IMR-90 (cell line): ENCODE measurements at regions not wholly inside any gene's neighbourhood (a gene's known extent, or its start where the extent isn't known, plus 50 kb on each side); places are given as distances from the start of the nearest gene placed in this dataset.
A peak's percentile ranks its signal among the peaks of the same experiment; 100 is the strongest.

Source experiments
- ATAC-seq: fragments of 200-7000 bp; cut with Tn5 transposase; 2 replicates; pipeline ENCODE4 v1.9.1; 2020; ENCODE audit warnings: low read depth, mild to moderate bottlenecking, moderate library complexity
- BruUV-seq: library from RNA; stranded (reverse); fragments of 400-500 nt; replicated peaks from 2 replicates; lab custom pipeline; 2021; lab: Mats Ljungman, UMichigan
- CTCF ChIA-PET: fragments of 300-600 bp; formaldehyde crosslinking; extraction: SDS; loops from one replicate; lab custom pipeline; 2021; ENCODE audit warnings: antibody characterized with exemption; lab: Yijun Ruan, JAX
- POLR2A ChIA-PET: fragments of 300-600 bp; sonication (Branson Sonifier 250); formaldehyde crosslinking; loops from one replicate; lab custom pipeline; 2022; ENCODE audit warnings: antibody characterized with exemption; ENCODE audit not compliant: unreplicated experiment; lab: Charles Lee
- DNase-seq: peaks from one replicate; pipeline ENCODE4 v3.0.0; 2013
- H2AFZ ChIP-seq: replicated peaks from 2 replicates; pipeline ENCODE3; 2013; ENCODE audit warnings: low read length, mild to moderate bottlenecking; ENCODE audit not compliant: poor library complexity
- H2AK5ac ChIP-seq: 2 replicates; pipeline ENCODE4 v1.6.1; 2013; ENCODE audit warnings: low read depth, low read length, inconsistent platforms
- H2AK9ac ChIP-seq: replicated peaks from 2 replicates; pipeline ENCODE3; 2013; ENCODE audit warnings: mild to moderate bottlenecking, low read depth, low read length, moderate library complexity; ENCODE audit not compliant: poor library complexity
- H2BK120ac ChIP-seq: 2 replicates; pipeline ENCODE4 v1.6.1; 2013; ENCODE audit warnings: low read depth, low read length, inconsistent platforms
- H2BK15ac ChIP-seq: 3 replicates; pipeline ENCODE4 v1.6.1; 2013; ENCODE audit warnings: low read depth, low read length, inconsistent platforms
- H2BK20ac ChIP-seq: 2 replicates; pipeline ENCODE4 v1.6.1; 2013; ENCODE audit warnings: low read depth, mild to moderate bottlenecking, inconsistent platforms, low read length, moderate library complexity
- H2BK5ac ChIP-seq: 2 replicates; pipeline ENCODE4 v1.6.1; 2013; ENCODE audit warnings: mild to moderate bottlenecking, low read depth, low read length, inconsistent platforms; ENCODE audit not compliant: poor library complexity, severe bottlenecking
- H3K14ac ChIP-seq: replicated peaks from 2 replicates; pipeline ENCODE4 v1.6.1; 2013; ENCODE audit warnings: low read depth, low read length, inconsistent platforms
- H3K18ac ChIP-seq: 2 replicates; pipeline ENCODE4 v1.6.1; 2013; ENCODE audit warnings: low read depth, low read length, control low read depth
- H3K23ac ChIP-seq: 2 replicates; pipeline ENCODE4 v1.6.1; 2013; ENCODE audit warnings: low read depth, low read length, inconsistent platforms
- H3K27ac ChIP-seq: 2 replicates; pipeline ENCODE4 v1.5.1; 2013; ENCODE audit warnings: mild to moderate bottlenecking, control low read depth, low read length; ENCODE audit not compliant: insufficient read depth
- H3K27me3 ChIP-seq: 2 replicates; pipeline ENCODE4 v1.6.1; 2013; ENCODE audit warnings: low read length; ENCODE audit not compliant: control insufficient read depth, insufficient read depth
- H3K36me3 ChIP-seq: 2 replicates; pipeline ENCODE4 v1.6.1; 2013; ENCODE audit warnings: low read length, mixed read lengths; ENCODE audit not compliant: control insufficient read depth, insufficient read depth
- H3K4ac ChIP-seq: 2 replicates; pipeline ENCODE4 v1.6.1; 2013; ENCODE audit warnings: low read depth, low read length, inconsistent platforms
- H3K4me1 ChIP-seq: 2 replicates; pipeline ENCODE4 v1.6.1; 2013; ENCODE audit warnings: low read length, mixed read lengths; ENCODE audit not compliant: control insufficient read depth, insufficient read depth
- H3K4me2 ChIP-seq: 2 replicates; pipeline ENCODE4 v1.6.1; 2013; ENCODE audit warnings: low read depth, mild to moderate bottlenecking, control low read depth, low read length, moderate library complexity
- H3K4me3 ChIP-seq: 2 replicates; pipeline ENCODE4 v1.5.1; 2013; ENCODE audit warnings: low read depth, mild to moderate bottlenecking, control low read depth, low read length, moderate library complexity; ENCODE audit not compliant: insufficient read depth
- H3K56ac ChIP-seq: 2 replicates; pipeline ENCODE4 v1.6.1; 2013; ENCODE audit warnings: low read length, inconsistent platforms; ENCODE audit not compliant: insufficient read depth; ENCODE audit errors: extremely low read depth
- H3K79me1 ChIP-seq, 2 experiments: 2 replicates each; pipeline ENCODE4 v1.6.1; 2013; ENCODE audit warnings: low read length in 2 of 2, inconsistent platforms in 1 of 2, low read depth in 1 of 2
- H3K9ac ChIP-seq: 2 replicates; pipeline ENCODE4 v1.6.1; 2013; ENCODE audit warnings: low read depth, low read length, control low read depth
- H3K9me1 ChIP-seq: 2 replicates; pipeline ENCODE4 v1.6.1; 2013; ENCODE audit warnings: low read length, inconsistent platforms; ENCODE audit not compliant: insufficient read depth
- H3K9me3 ChIP-seq: 2 replicates; pipeline ENCODE4 v1.6.1; 2013; ENCODE audit warnings: low read length; ENCODE audit not compliant: control insufficient read depth, insufficient read depth
- H4K20me1 ChIP-seq: 2 replicates; pipeline ENCODE4 v1.6.1; 2013; ENCODE audit warnings: low read length, inconsistent platforms; ENCODE audit not compliant: insufficient read depth
- H4K5ac ChIP-seq: 2 replicates; pipeline ENCODE4 v1.6.1; 2013; ENCODE audit warnings: mild to moderate bottlenecking, low read depth, low read length, control low read depth
- H4K8ac ChIP-seq, 2 experiments: 2 replicates each; pipeline ENCODE4 v1.6.1; 2013; ENCODE audit warnings: low read depth in 2 of 2, low read length in 2 of 2, control low read depth in 1 of 2, inconsistent platforms in 1 of 2
- H4K91ac ChIP-seq: 2 replicates; pipeline ENCODE4 v1.6.1; 2013; ENCODE audit warnings: low read depth, low read length, inconsistent platforms; ENCODE audit not compliant: insufficient read depth
- BHLHE40 ChIP-seq: fragments of 150-350 bp; IDR thresholded peaks from 2 replicates; pipeline ENCODE4 v1.6.1; 2016; ENCODE audit warnings: mild to moderate bottlenecking, low read depth, low read length
- CHD1 ChIP-seq: IDR thresholded peaks from 2 replicates; pipeline ENCODE4 v1.6.1; 2012; ENCODE audit warnings: low read depth, low read length, improper control_type of control experiment
- FOS ChIP-seq: fragments of 150-350 bp; IDR thresholded peaks from 2 replicates; pipeline ENCODE4 v1.6.1; 2016; ENCODE audit warnings: low read depth, low read length
- MAFK ChIP-seq: IDR thresholded peaks from 2 replicates; pipeline ENCODE4 v1.6.1; 2012; ENCODE audit warnings: low read depth, low read length, improper control_type of control experiment
- MAZ ChIP-seq: IDR thresholded peaks from 2 replicates; pipeline ENCODE4 v1.6.1; 2012; ENCODE audit warnings: low read depth, mild to moderate bottlenecking, low read length, improper control_type of control experiment, moderate library complexity, borderline replicate concordance
- MXI1 ChIP-seq: IDR thresholded peaks from 2 replicates; pipeline ENCODE4 v1.6.1; 2012; ENCODE audit warnings: low read depth, mild to moderate bottlenecking, low read length, moderate library complexity, borderline replicate concordance
- NFE2L2 ChIP-seq: fragments of 150-350 bp; IDR thresholded peaks from 2 replicates; pipeline ENCODE4 v1.6.1; 2016; ENCODE audit warnings: low read depth, mild to moderate bottlenecking, low read length
- POLR2A ChIP-seq: IDR thresholded peaks from 2 replicates; pipeline ENCODE4 v1.6.1; 2012; ENCODE audit warnings: mild to moderate bottlenecking, low read depth, low read length
- RAD21 ChIP-seq: IDR thresholded peaks from 2 replicates; pipeline ENCODE4 v1.6.1; 2012; ENCODE audit warnings: low read length, improper control_type of control experiment
- RCOR1 ChIP-seq: IDR thresholded peaks from 2 replicates; pipeline ENCODE4 v1.6.1; 2012; ENCODE audit warnings: mild to moderate bottlenecking, low read length, improper control_type of control experiment; ENCODE audit not compliant: insufficient replicate concordance
- SMC3 ChIP-seq: fragments of 150-350 bp; IDR thresholded peaks from 2 replicates; pipeline ENCODE4 v1.6.1; 2016; ENCODE audit warnings: low read depth, mild to moderate bottlenecking, antibody characterized with exemption, low read length, moderate library complexity
- WGBS, 2 experiments: methylation state at CpG; one replicate each; pipeline versions ENCODE4 v1.1.5 to v1.1.7; 2013; ENCODE audit warnings: missing lambda C conversion rate in 2 of 2; ENCODE audit not compliant: insufficient read length in 1 of 2; ENCODE audit errors: extremely low coverage in 2 of 2; 5-methylcytosine and 5-hydroxymethylcytosine counted together
- dilution Hi-C: fragments of 300-500 bp; cut with HindIII; formaldehyde crosslinking; loops from one replicate; pipeline ENCODE4 v1.14.3; 2018; ENCODE audit warnings: low sequenced_read_pairs; ENCODE audit not compliant: unreplicated experiment
- in situ Hi-C: fragments of 300-500 bp; cut with MboI; formaldehyde crosslinking; loops from 3 replicates; pipeline ENCODE4 v1.14.3; 2019; ENCODE audit warnings: low sequenced_read_pairs, inconsistent platforms, mixed read lengths
- intact Hi-C: fragments of 100-400 bp; cut with micrococcal nuclease; formaldehyde crosslinking; loops from 2 replicates; pipeline ENCODE4 v1.10.0; 2022
- TF ChIP-seq, protein P1 (sequence below): fragments of 150-350 bp; IDR thresholded peaks from 2 replicates; pipeline ENCODE4 v1.6.1; 2017; ENCODE audit warnings: mild to moderate bottlenecking, antibody characterized with exemption, low read length, low read depth
- TF ChIP-seq, protein P2 (sequence below): conservative IDR thresholded peaks from 2 replicates; pipeline ENCODE4 v1.5.1; 2012; ENCODE audit warnings: mild to moderate bottlenecking, low read depth, low read length, improper control_type of control experiment
- TF ChIP-seq, protein P3 (sequence below): fragments of 150-350 bp; IDR thresholded peaks from 2 replicates; pipeline ENCODE4 v1.6.1; 2016; ENCODE audit warnings: low read depth, mild to moderate bottlenecking, low read length, moderate library complexity, borderline replicate concordance

- Histone ChIP-seq H3K18ac (no peak overlapping the region), H2BK20ac (no peak overlapping the region), H4K20me1 (no peaks in the 10 kb centered on the region), H3K23ac (no peak overlapping the region), H3K4me1 (no peaks in the 10 kb centered on the region), H3K79me1 (no peaks in the 10 kb centered on the region), H3K9me3 (no peaks in the 10 kb centered on the region), H3K9me1 (no peaks in the 10 kb centered on the region), H3K27me3 (no peaks in the 10 kb centered on the region), H4K5ac (no peak overlapping the region), H3K4ac (no peak overlapping the region), H2AK5ac (no peak overlapping the region), H3K9ac (no peak overlapping the region), H3K4me3 (no peak overlapping the region), H3K27ac (no peak overlapping the region), H4K91ac (no peak overlapping the region), H3K14ac (no peak overlapping the region), H2BK15ac (no peak overlapping the region), H3K56ac (no peak overlapping the region), H2BK5ac (no peak overlapping the region), H3K4me2 (no peak overlapping the region), H3K36me3 (no peaks in the 10 kb centered on the region), H2BK120ac (no peak overlapping the region), H4K8ac (no peak overlapping the region), H2AFZ (no peak overlapping the region), H2AK9ac (no peak overlapping the region)
- WGBS, 2 experiments, result no CpG with 5 or more reads among the region's 1 CpG
- ChIA-PET CTCF (interaction anchor here (0.7 to 2.2 kb wide), 5 partner anchors 9 to 237 kb away, joined by 3 to 9 read pairs (median 5); no protein-coding TSS in a partner anchor), POLR2A (no interaction called here)
- DNase-seq (peak; percentile 24), ATAC-seq (peak; percentile 98)
- BruUV-seq, result no TSS peak
- dilution Hi-C loops, result no loop called here
- in situ Hi-C loops, result loop anchor here (10.0 kb wide), 1 partner anchor 160 kb away; no protein-coding TSS in a partner anchor
- intact Hi-C loops, result loop anchor here (1.0 kb wide), 3 partner anchors 36 to 236 kb away; no protein-coding TSS in a partner anchor
- TF ChIP-seq SMC3, result peak; percentile 36; the same call in 1 of the 2 replicates
- TF ChIP-seq MXI1, result no peak
- TF ChIP-seq, protein P1, sequence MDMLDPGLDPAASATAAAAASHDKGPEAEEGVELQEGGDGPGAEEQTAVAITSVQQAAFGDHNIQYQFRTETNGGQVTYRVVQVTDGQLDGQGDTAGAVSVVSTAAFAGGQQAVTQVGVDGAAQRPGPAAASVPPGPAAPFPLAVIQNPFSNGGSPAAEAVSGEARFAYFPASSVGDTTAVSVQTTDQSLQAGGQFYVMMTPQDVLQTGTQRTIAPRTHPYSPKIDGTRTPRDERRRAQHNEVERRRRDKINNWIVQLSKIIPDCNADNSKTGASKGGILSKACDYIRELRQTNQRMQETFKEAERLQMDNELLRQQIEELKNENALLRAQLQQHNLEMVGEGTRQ, result no peak
- TF ChIP-seq, protein P2, sequence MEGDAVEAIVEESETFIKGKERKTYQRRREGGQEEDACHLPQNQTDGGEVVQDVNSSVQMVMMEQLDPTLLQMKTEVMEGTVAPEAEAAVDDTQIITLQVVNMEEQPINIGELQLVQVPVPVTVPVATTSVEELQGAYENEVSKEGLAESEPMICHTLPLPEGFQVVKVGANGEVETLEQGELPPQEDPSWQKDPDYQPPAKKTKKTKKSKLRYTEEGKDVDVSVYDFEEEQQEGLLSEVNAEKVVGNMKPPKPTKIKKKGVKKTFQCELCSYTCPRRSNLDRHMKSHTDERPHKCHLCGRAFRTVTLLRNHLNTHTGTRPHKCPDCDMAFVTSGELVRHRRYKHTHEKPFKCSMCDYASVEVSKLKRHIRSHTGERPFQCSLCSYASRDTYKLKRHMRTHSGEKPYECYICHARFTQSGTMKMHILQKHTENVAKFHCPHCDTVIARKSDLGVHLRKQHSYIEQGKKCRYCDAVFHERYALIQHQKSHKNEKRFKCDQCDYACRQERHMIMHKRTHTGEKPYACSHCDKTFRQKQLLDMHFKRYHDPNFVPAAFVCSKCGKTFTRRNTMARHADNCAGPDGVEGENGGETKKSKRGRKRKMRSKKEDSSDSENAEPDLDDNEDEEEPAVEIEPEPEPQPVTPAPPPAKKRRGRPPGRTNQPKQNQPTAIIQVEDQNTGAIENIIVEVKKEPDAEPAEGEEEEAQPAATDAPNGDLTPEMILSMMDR, result peak; percentile 53
- TF ChIP-seq MAZ, result no peak
- TF ChIP-seq POLR2A, result no peak
- peak; percentile 56 for TF ChIP-seq RAD21
- TF ChIP-seq CHD1, result no peak
- TF ChIP-seq, protein P3, sequence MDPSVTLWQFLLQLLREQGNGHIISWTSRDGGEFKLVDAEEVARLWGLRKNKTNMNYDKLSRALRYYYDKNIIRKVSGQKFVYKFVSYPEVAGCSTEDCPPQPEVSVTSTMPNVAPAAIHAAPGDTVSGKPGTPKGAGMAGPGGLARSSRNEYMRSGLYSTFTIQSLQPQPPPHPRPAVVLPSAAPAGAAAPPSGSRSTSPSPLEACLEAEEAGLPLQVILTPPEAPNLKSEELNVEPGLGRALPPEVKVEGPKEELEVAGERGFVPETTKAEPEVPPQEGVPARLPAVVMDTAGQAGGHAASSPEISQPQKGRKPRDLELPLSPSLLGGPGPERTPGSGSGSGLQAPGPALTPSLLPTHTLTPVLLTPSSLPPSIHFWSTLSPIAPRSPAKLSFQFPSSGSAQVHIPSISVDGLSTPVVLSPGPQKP, result no peak
- no peak for TF ChIP-seq MAFK
- TF ChIP-seq RCOR1, result no peak
- no peak for TF ChIP-seq FOS
- TF ChIP-seq NFE2L2, result no peak
- TF ChIP-seq BHLHE40, result no peak
Measured at GRCh38 chr2:199704358-199705238, 146.4 kb downstream of the FTCDNL1 start.
